HG02759 (cell line): ENCODE measurements at regions not wholly inside any gene's neighbourhood (a gene's known extent, or its start where the extent isn't known, plus 50 kb on each side); places are given as distances from the start of the nearest gene placed in this dataset.

Experiments used
- ATAC-seq: cut with Tn5 transposase; IDR thresholded peaks from one replicate; pipeline ENCODE4 v1.9.1; 2021; ENCODE audit warnings: mild to moderate bottlenecking, moderate library complexity; ENCODE audit not compliant: unreplicated experiment

- no peak for ATAC-seq
Observed at GRCh38 chr5:18027241-18027867, 393.1 kb downstream of the TAF11L14 start.

GRCh38 chr5:18028036-18028435, 393.8 kb downstream of the TAF11L14 start:
- no peak for ATAC-seq

- ATAC-seq = no peak
Observed at GRCh38 chr5:18032744-18033143, 398.5 kb downstream of the TAF11L14 start.

GRCh38 chr5:18036531-18036930, 402.3 kb downstream of the TAF11L14 start:
- no peak for ATAC-seq

GRCh38 chr5:18037718-18038117, 403.5 kb downstream of the TAF11L14 start:
- no peak for ATAC-seq

DNA sequence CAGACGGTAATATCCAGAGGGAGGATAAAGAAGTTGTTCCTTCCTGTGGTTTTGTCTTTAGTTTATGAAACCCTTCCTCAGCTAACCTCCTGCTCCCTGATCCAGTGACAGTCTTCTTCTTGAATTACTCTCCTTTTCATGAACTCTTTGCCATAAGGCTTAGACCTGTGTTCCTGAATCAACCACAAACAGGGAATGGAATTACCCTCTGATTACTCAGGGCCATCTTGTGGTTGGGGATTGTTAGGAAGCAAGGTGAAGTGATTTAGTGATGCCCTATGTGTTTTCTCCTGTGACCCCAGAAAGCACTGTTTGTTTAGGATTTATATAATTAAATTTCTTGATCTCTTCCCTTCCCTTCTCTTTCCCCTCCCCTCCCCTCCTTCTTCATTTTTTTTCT, 409.1 kb downstream of the TAF11L14 start:
- no peak for ATAC-seq

DNA sequence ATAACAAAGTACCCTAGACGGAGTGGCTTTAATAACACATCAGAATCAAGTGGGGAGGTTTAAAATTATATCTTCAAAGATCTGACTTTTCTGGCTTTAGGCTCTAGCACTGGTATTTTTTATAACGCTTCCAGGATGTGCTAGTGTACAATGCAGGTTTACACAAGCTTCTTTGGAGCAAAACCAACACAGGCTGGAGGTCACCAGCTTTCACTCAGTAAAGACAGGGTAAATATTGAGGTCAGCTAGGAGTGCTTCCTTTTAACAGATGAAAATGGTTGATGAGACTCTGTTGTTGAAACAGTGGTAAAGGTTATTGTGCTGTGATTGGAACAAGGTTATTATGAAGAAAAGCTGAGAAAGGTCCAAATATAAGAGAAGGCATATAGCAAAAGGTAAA, 414.2 kb downstream of the TAF11L14 start:
- ATAC-seq = no peak

GRCh38 chr5:18050345-18050744, 416.1 kb downstream of the TAF11L14 start:
- ATAC-seq = no peak

DNA sequence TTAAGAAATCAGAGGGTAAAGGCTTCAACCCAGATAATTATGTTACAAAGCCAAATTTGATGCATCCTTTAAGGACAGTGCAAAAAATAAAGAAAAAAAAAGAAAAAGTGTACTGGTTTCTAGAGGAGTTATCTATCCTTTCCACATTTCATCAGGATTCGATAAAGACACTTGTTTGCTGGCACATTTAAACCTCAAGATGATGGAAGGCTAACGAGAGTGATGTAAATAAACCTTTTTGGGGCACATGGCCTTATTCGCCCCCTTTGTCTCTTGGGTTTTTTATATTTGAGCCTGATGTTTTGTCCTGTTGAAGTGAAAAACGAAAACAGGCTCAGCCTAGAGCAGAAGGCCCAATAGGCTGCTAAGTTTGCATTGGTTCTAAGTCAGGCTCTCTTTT, 416.5 kb downstream of the TAF11L14 start:
- ATAC-seq = no peak

GRCh38 chr5:18051953-18052352, 417.7 kb downstream of the TAF11L14 start:
- no peak for ATAC-seq

- ATAC-seq = no peak
Observed at GRCh38 chr5:18052569-18052968, 418.3 kb downstream of the TAF11L14 start.

DNA sequence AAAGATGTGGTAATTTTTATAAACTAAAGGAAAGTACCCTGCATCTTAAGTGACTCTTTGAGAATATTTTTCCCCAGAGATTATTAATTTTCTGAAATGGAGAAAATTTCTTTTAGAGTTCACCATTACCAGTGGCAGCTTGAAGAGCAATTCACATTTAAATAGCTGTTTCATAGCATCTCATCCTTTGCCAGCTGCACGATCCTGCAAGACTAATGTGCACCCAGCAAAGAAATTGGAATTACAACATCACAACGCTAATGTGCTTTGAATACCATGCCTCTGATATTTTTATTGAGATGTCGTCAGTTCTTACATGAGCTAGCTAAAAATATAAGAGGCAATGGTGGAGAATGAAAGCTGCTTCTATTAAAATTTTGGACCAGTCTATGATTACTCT, 423.5 kb downstream of the TAF11L14 start:
- no peak for ATAC-seq

DNA sequence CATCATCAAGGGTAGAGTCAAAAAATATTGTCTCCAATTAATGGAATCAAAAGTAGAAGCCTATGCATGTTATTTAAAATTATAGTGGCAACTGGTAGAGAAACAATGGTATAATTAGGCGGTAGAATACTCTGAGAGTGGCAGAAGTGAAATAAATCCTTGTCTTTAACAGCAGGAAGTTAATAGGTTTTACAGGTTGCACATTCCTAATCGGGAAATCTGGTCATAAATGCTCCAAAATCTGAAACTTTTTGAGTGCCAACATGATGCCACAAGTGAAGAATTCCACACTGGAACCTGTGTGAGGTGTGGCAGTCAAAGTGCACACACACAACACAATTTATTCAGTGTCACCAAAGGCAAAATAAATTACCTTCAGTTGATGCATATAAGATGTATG, 433.4 kb downstream of the TAF11L14 start:
- ATAC-seq = no peak

DNA sequence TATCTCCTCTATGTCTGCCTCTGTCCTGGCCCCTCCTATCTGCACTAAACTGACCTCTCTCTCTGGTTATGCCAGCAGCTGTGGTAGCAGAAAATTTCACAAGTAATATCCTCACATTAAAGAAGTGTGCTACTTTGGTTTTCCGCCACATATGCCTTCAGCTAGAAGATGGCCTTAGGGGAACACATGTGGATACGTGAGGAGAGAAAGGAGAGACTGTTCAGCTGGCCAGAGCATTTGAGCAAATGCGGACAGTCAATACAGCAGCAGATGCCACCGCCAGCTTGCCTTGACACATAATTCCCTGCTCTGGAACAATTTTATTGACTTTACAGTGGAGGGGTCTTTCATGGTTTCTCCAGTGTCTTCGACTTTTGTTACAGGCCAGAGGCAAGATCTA, 434.6 kb downstream of the TAF11L14 start:
- ATAC-seq = no peak

DNA sequence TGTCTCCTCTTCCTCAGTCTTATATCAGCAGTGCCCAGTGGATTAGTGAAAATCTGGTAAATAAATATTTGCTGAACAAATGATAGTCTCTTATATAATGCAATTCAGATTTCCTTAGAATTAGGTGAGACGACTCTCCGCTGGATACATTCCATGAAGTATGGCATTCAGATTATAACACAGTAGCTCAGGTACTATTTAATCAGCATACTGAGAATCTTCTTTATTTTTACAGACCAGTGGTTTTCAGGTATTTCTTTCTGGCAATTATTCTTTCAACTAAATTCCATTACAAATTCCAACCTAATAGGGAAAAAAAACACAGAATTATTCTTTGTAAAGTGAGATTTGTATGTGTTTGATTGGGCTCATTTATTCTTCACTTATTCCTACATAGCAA, 435.5 kb downstream of the TAF11L14 start:
- ATAC-seq = no peak

- ATAC-seq = no peak
Observed at GRCh38 chr5:18072600-18072999, 438.3 kb downstream of the TAF11L14 start.

- ATAC-seq = no peak
Observed at GRCh38 chr5:18074961-18075360, 440.7 kb downstream of the TAF11L14 start.

- ATAC-seq = no peak
Observed at GRCh38 chr5:18078157-18078556, 443.9 kb downstream of the TAF11L14 start.

GRCh38 chr5:18079831-18080230, 445.6 kb downstream of the TAF11L14 start:
- ATAC-seq = no peak

DNA sequence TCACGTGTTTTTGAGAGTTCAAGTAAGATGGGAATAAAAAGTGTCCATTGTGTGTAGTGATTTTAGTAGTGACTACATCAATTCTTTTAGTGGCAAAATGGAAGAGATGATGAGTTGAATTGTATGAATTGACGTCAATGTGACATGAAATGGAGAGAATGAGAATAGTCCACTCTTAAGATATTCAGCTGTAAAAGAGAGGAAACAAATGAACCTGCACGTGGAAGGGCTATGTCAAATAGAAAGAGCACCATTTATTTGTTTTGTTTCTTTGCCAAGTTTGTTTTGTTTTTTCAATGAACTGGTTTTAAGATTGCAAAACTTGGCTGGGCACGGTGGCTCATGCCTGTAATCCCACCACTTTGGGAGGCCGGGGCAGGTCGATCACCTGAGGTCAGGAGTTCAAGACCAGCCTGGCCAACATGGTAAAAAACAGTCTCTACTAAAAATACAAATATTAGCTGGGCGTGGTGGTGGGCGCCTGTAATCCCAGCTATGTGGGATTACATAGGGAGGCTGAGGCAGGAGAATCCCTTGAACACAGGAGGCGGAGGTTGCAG, 453.8 kb downstream of the TAF11L14 start:
- ATAC-seq = no peak

- no peak for ATAC-seq
Observed at GRCh38 chr5:18090177-18090576, 455.9 kb downstream of the TAF11L14 start.

DNA sequence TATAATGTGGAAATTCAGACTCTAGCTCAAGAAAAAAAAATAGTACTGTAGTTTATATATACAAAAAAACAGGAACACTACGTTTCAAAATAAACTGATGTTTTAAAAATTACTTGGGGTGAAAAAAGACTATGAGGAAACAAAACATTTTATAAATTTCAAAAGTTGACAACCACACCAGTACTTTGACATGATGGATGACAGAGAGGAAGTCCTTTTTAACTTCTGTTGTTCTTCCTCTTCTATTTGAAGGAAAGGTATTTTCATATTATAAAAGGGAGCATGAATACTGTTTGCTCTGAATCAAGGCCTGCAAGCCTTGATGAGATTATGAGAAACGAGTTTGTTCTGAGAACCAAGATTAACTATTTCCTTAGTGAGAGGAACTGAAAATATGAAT, 456.9 kb downstream of the TAF11L14 start:
- ATAC-seq = no peak

GRCh38 chr5:18091758-18092157, 457.5 kb downstream of the TAF11L14 start:
- no peak for ATAC-seq
